Left colon (tissue), 2 donors: ENCODE measurements at regions not wholly inside any gene's neighbourhood (a gene's known extent, or its start where the extent isn't known, plus 50 kb on each side); places are given as distances from the start of the nearest gene placed in this dataset.
"Not testable (repeated sequence)": the region's sequence is repeated elsewhere in the genome, so short reads cannot be mapped to it uniquely, and the experiment has no call there.

Experiments used
- ATAC-seq: fragments of 200-7000 bp; cut with Tn5 transposase; one replicate; pipeline ENCODE4 v1.9.1; 2020; ENCODE audit warnings: mild to moderate bottlenecking, moderate library complexity
- DNase-seq, 2 donors: peaks; one replicate each; pipeline ENCODE4 v3.0.0-alpha.2; 2020
- intact Hi-C, 2 donors: fragments of 100-400 bp; cut with DNase I in 1 of 2; cut with micrococcal nuclease in 1 of 2; formaldehyde crosslinking; loops; one replicate each; pipeline versions ENCODE4 v1.11.2 to v1.14.0; 2022; cut with DNase I, micrococcal nuclease
- donor health status: DM: no; HTN: no; CAD: no.
- donor health status: DM: yes; HTN: yes; CAD: no.

DNA sequence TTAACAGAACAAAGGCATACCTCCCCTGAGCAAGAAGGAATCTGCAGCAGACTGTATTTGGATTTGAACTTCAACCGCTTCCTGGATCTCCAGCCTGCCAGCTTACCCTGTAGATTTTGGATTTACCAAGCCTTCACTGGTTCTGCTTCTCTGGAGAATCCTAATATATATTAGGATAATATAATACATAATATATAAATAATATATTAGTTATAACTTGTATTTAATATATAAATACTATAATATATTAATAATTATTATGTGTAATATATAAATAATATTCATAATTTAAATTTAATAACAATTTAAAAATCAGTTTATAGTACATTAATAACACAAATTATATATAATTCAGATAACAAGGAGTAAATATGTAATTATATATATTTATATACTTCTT is 121.4 kb downstream of the COX18 start:
- DNase-seq, result no peak
- no peak for ATAC-seq
- intact Hi-C loops, result no loop called here

DNA sequence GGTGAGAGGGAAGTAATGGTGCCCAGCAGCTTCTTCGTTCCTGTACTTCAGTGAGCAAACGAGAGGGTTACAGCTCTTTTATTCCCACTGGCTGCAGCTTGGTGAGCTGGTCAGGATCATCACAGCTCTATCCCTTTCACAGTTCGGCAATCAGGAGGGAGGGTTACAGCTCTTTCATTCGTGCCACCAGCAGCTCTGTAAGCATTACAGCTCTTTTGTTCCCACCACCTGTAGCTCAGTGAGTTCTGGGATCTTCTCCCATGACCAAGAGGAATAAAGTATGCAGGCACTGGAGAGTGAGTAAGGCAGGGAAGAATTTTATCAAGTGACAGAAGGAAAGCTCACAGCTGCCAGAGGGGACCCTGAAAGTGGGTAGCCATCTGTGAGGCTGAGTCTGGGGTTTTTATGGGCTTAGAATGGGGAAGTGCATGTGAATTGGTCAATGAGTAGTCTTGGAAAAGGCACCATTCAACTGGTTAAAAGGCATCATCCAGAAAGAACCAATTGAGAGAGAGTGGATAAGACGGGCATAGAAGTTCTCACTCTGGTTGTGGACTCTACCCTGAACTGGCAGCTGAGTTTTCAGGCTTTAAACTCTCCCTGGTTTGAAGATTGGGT is 123.7 kb downstream of the COX18 start:
- ATAC-seq, result no peak
- intact Hi-C loops, result no loop called here

DNA sequence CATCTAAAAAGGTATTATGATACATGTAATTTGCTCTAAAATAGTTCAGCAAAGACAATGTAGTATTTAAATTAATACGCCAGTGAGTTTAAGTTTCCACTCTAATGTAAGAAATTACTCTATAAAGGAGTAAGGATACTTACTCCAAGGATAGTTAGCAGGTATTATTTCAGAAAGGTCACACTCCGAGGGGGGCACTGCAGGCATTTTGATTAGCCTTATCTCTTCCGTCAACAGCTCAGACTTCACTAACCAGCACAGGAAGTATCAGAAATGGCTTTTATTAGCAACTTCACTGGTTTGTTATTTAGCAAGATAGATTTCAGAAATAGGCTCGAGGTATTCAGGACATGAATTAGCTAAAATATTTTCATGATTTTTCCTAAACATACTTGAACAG is 127.0 kb downstream of the COX18 start:
- intact Hi-C loops, result no loop called here
- no peak for DNase-seq
- ATAC-seq, result no peak

More for the DNA sequence above, 123.7 kb downstream of the COX18 start:
- no peak for DNase-seq

DNA sequence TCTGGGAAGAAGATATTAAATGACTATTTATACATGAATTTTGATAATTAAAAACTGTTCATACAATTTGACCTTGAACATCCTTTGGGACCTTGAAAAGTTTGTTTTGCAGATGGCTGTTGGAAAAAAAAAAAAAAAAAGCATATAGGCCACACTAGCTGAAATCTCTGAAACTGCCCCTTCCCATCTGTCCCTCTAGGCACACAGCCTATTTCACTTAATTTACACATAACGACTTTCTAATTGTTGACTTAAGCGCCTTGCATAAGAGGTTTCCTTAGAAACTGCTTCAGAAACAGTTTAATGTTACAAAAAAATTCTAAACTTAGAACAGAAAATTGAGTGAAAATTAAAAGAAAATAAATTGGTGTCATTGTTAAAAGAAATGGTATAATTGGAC is 131.0 kb downstream of the COX18 start:
- ATAC-seq (no peak), DNase-seq (no peak)
- intact Hi-C loops, result no loop called here

DNA sequence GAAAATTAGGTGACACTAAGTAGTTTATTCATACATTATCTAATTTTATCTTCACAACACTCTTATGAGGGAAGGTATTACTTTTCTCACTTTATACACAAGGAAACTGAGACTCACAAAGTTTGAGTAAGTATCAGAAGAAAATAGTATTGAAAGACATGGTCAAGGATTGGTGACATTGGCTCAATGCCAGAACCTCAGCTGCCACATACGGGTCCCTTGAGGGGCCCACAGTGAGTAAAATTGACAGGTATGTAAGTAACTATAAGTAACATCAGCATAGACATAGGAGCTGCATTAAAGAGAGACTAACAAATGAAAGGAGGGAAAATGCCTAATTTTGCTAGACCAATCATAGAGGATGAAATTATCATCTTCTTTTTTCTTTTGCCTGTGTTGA is 134.1 kb downstream of the COX18 start:
- DNase-seq, result no peak
- ATAC-seq, result no peak
- intact Hi-C loops, result no loop called here

DNA sequence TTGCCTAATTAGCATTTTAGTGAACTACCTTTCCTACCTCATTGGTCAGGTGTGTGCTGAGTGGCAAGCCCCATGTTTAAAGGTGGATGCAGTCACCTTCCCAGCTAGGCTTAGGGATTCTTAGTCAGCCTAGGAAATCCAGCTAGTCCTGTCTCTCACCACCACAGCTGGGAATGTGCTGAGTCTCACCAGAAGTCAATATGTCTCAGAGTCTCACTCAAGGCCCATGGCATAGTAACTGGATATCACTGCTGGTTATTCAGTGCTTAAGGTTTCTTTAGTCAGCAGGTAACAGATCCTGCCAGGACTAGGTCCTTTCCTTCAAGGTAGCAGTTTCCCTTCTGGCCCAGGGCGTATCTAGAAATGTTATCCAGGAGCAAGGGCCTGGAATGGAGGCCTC is 136.5 kb downstream of the COX18 start:
- no peak for DNase-seq
- intact Hi-C loops, result no loop called here
- ATAC-seq, result no peak

DNA sequence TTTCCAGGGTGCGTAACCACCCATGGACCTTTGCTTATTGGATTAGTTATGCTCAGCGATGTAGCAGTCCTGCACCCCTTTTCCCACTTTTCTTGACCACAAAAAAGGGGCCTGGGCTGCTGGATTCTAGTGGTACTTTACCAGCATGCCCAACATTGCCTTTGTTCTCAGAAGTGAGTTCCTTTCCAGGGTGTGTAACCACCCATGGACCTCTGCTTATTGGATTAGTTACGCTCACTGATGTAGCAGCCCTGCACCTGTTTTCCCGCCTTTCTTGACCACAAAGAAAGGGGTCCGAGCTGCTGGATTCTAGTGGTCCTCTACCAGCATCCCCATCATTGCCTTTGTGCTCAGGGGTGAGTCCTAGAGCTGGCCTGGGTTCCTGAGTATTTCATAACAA is 138.2 kb downstream of the COX18 start:
- no peak for DNase-seq
- no peak for ATAC-seq
- intact Hi-C loops, result no loop called here

DNA sequence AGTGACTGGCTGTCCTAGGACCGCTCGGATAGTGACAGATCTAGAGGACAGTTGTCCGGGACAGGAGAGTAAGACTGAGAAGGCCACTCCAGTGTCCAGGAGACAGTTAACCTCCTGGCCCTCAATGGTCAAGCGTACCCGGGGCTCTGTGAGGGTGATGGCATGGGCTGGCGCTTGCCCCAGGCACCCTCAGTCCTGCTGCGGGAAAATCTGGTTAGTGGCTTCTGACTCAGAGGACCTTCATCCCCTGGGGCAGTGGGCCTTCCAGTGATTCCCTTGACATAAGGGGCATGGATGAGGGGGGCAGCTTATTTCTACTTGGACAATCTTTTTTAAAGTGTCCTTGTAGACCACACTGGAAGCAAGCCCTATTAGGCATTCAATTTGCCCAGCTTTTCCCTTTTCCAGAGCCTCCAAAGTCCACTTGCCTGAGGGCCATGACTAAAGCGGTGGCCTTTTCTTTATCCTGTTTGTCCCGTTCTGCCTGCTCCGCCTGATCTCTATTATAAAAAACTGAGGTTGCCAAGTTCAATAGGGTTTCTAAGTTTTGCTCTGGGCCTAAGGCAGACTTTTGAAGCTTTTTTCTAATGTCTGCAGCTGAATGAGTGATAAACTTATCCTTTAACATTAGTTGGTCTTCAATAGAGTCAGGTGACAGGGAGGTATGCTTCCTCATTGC is 139.8 kb downstream of the COX18 start:
- ATAC-seq, intact Hi-C loops, DNase-seq: not testable (repeated sequence)

DNA sequence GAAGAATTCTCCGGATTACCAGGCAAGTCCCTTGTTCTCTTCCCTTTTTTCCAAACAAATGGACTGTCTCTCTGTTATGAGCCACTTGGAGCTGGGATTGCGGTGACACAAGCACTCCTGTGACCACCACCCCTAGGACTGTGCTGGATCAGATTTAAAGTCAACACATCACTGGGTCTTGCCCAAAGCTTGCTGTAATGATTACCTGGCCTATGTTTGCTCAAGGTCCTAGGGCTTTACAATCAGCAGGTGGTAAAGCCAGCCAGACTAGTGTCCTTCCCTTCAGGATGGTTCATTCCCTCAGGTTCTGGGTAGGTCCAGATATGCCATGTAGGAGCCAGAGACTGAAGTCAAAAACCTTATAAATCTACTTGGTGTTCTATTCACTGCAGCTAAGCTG is 144.7 kb downstream of the COX18 start:
- DNase-seq, result no peak
- ATAC-seq, result no peak
- intact Hi-C loops, result no loop called here

DNA sequence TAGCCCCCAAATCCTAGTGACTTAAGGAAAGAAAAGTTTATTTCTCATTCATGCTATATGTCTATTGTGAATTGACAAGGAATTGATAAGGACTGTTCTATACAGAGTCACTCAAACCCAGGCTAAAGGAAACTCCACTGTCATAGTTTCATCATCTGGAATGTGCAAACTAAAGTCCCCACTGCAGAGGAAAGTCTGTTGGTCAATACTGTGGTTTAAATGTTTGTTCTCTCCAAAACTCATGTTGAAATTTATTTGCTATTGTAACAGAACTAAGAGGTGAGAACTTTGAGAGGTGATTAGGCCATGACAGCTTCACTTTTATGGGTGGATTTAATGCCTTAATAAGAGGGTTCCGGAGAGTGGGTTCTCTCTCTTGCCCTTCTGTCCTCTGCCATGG is 149.6 kb downstream of the COX18 start:
- no peak for DNase-seq
- no peak for ATAC-seq
- intact Hi-C loops, result no loop called here

DNA sequence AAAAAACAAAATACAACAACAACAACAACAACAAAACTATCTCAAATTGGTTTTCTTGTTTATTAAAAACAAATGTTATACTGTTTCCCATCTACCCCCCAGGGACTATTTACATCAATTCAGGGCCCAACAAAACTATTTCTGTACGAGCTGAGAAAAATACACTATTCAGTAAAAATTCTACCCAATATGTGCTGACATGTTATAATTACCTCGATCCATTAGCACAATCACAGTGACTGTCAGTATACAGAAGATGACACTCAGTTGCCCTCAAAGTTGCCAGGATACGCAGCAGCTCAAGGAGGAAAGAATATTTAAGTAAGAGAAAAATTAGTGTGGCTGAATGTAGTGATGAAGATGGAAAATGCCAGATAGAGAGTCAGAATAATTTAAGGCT is 150.1 kb downstream of the COX18 start:
- DNase-seq, result no peak
- no peak for ATAC-seq

DNA sequence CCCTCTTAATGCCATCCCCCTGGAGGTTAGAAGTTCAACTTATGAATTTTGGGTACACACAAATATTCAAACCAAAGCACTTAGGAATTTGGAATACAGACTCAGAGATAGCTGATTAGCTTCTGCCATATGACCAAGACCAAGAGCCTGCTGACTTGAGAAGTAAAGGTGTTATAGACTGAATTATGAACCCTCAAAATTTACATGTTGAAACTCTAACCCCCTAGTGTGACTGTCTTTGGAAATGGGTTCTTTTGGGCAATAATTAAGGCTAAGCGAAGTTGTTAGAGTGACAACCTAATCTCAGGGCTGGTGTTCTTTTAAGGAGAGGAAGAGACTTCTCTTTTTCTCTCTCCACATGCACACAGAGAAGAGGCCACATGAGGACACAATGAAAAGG is 151.2 kb downstream of the COX18 start:
- intact Hi-C loops, result no loop called here
- no peak for ATAC-seq

More for the DNA sequence above, 150.1 kb downstream of the COX18 start:
- intact Hi-C loops, result no loop called here

DNA sequence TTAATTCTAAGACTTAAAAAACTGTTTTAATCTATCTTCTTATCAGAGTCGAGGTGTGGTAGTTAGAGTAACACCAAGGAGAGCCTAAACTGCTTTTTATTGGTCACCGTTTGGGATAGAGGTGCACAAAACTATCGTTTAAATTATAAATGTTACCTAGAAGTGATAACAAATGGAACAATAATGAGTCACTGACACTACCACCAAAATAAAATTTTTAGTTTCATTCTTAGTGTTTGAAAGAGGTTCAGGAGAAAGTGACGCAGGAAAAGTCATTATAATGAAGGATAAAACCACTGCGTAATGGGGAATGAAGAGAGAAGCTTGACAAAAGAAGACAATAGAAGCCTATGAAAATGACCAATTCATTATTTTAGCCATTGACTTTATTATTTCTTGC is 158.2 kb downstream of the COX18 start:
- intact Hi-C loops, result no loop called here
- ATAC-seq (no peak), DNase-seq (no peak)

More for the DNA sequence above, 151.2 kb downstream of the COX18 start:
- DNase-seq, result no peak

DNA sequence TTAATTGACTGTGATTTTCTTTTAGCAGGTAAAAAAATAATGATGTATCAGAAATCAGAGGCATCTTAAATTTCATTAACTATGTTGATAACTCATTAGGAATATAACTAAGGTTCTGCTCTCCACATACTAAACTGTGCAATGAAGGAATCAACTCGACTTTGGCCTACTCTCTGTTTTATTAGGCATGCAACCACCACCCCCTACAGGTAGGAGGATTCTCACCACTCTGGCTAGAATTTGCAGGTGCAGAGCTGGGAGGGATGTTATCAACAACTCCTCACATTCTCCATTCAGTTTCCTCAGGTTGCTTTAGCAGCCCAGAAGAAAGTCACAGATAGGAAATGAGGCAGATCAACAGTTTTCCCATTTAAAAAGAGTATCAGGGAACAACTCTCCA is 160.1 kb downstream of the COX18 start:
- ATAC-seq (no peak), DNase-seq (no peak)
- intact Hi-C loops, result no loop called here

DNA sequence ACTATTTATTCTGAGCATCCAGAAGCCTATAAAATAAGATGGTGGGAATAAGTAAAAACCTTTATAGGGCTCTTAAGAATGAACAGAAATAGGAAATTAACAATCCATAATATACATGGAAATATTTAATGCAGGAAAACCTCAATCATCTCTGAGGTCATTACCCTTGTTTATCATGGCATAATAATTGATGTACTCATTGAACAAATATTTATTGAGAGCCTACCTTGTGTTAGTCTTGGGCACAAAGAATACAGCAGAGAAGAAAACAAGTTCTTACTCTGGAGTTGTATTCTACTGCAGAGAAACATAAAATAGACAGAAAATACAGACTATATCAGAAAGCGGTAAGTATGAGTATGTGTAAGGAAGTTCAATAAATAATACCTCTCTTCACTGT is 167.2 kb downstream of the COX18 start:
- DNase-seq (no peak), ATAC-seq (no peak)
- intact Hi-C loops, result no loop called here

DNA sequence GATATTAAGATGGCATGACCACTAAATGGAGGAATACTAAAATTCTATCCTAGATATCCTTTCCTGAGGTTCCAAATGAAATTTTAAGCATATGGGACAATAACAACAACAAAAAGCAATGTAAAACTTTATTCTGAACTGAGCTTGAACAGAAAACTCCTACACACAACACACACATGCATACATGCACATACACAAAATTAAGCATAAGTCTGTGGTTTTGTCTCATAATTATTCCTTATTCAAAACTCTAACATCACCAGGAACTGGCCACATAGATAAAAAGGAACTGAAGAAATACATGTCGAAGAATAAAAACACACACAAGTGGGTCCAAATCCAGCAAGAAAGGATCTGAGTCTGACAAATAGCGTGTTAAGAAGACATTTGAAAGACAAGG is 168.0 kb downstream of the COX18 start:
- intact Hi-C loops, result no loop called here
- ATAC-seq, result no peak

DNA sequence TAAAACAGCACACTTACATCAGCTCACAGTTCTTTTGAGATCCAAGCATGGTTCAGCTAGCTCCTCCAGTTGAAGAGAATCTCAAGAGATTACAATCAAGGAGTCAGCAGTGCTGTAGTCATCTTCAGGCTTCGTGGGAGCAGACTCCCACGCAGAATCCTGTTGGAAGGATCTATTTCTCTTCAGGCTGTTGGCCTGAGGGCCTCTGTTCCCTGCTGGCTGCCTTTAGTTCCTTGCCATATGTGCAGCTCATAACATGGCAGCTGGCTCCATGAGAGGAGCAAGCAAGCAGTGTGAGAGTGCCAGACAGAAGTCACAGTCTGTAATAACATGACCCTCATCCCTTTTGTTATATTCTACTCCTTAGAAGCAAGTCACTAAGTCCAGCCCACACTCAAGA is 168.6 kb downstream of the COX18 start:
- DNase-seq, result no peak
- ATAC-seq, result no peak
- intact Hi-C loops, result no loop called here

More for the DNA sequence above, 168.0 kb downstream of the COX18 start:
- no peak for DNase-seq

DNA sequence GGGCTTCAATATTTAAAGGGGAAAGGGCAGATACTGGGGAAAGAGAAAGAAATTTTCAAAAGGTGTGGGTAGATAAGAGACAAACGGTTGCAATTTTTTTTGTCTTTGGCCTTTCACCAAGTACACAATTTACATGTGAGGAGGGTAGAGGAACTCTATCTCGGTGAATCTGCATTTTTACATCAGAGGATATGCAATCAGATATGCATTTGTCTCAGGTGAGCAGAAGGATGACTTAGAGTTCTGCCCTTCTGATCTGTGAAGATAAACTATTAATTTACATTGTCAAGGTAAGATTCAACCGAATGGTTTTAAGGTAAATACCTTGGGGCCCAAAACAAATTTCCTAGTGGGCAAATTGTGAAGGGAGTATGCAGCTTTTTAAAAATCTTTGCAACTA is 169.9 kb downstream of the COX18 start:
- intact Hi-C loops, result no loop called here
- DNase-seq (no peak), ATAC-seq (no peak)

DNA sequence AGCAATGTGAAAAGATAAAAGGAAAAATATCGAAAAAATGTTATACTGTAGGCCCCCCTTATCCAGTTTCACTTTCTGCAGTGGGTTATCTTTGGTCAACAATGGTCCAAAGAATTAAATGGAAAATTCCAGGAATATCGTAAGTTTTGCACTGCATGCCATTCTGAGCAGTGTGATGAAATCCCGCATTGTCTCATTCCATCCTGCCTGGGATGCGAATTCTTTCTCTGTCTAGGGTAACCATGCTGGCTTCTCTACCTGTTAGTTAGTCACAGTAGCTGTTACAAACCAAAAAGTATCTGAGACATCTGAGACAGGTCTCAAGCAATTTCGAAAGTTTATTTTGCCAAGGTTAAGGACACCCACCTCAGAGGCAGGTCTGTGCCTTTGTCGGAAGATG is 170.3 kb downstream of the COX18 start:
- DNase-seq, result no peak
- ATAC-seq, result no peak
- intact Hi-C loops, result no loop called here

DNA sequence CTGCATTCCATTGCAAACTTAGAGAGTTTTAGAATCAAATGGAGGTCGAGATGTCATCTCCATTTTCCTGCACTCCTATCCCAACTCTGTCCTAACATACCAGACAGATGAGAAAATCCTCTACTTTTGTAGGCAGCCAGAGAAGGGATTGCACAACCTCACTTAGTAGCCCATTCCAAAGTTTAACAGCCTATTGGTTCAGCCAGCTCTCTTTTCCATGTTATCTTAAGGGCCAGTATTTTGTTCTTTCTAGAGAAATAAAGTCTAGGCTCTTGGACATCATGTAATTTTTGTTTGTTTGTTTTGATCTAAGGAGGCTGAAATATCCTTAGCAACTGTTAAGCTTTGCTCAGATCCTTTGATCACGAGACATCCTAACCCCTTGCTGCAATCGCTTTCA is 173.0 kb downstream of the COX18 start:
- ATAC-seq (no peak), DNase-seq (no peak)
- intact Hi-C loops, result no loop called here

DNA sequence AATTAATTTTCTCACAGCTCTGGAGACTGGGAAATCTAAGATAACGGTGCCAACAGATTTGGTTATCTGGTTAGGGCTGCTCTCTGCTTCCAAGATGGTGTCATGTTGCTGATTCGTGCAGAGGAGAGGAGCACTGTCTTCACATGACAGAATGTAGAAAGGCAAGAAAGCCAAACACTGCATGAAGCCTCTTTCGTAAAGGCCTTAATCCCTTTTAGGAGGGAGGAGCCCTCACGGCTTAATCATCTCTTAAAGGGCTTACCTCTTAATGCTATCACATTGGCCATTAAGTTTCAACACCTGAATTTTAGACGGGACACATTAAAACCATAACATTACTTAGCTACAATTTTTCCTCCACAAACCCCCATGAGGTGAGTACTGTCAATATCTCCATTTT is 174.1 kb downstream of the COX18 start:
- ATAC-seq (no peak), DNase-seq (no peak)
- intact Hi-C loops, result no loop called here
